ELF-1 (cell line): ENCODE measurements at regions not wholly inside any gene's neighbourhood (a gene's known extent, or its start where the extent isn't known, plus 50 kb on each side); places are given as distances from the start of the nearest gene placed in this dataset.

Source experiments
- DNase-seq: peaks from one replicate; pipeline ENCODE4 v3.0.0-alpha.2; 2016; ENCODE audit warnings: low read depth, low spot score

DNA sequence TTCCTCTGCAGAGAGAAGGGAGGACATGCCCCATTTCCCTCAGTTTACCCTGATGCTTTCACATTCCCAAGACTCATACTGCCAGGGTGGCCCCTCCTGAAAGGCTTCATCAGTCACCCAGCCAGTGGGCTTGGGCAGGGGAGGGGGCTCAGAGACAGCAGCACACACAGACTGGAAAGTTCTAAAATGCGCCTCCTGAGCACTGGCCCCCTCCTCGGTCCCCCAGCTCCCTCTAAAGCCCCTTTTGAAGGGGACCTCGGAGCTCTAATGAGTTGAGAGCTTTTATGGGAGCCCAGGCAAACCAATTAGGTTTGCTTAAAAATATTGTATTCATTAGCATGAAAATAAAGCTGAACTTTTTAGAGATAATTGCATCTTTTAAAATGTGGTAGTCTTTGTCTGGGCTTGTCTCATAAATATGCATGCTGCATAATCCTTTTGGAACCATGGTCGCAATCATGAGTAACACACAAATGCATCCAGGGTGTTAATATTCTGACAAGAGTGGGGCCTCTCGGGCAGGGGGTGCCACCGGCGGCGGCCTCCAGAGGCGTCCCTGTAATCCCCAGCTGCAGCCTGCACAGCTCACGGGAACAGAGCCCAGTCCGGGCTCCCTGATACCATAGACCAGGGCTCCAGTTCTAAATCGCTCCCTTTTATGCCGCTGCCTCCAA, 78.5 kb downstream of the RPLP1 start:
- no peak for DNase-seq

DNA sequence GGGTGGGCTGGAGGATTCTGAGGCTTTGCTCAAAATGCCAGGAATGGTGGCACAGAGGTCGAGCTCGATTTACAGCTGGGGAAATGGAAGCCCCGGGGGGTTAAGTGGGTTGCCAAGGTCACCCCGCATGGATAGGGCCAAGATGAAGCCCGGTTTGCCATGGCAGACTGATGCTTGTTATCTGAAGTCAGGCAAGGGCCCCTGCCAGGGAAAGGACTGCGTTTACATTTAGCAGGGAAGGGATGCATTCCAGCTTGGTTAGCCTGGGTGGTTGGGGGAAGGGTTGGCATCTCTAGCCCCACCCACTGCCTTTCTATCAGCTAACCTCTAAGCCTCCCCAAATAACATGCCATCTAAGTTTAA, 79.0 kb downstream of the RPLP1 start:
- DNase-seq = no peak

DNA sequence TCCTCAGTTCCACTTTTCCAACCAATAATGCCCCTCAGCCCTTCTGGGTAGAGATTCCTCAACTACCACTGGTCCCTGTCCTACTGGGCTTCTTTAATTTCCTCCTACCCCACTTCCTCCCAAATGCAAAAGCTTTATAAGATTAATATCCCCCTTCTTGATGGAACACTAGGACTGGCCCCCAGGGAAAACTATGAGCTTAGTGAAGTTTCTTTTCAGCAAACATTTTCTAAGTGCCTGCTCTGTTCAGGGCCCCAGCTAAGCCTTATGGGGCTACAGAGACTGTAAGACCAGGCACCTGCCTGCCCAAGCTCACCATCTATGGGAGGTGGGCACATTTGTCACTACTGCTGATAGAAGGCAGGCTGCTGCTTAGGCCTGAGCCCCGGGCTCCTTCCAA, 79.4 kb downstream of the RPLP1 start:
- DNase-seq = no peak

DNA sequence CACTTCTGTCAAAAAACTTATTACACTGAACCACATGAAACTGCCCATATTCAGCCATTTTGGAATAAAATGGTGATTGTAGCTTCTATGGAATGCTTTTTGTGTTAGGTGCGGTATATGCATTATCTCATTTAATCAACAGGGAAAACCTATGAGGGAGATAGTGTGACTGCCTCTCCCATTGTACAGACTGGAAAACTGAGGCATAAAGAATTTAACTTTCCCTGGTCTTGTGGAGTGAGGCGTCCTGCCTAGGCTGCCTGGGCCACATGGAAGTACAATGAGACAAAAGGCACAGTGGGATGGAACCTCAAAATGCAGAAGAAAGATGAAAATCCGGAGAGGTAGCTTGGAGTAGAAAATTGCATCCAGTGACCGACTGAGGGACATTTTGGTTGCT, 80.2 kb downstream of the RPLP1 start:
- no peak for DNase-seq

DNA sequence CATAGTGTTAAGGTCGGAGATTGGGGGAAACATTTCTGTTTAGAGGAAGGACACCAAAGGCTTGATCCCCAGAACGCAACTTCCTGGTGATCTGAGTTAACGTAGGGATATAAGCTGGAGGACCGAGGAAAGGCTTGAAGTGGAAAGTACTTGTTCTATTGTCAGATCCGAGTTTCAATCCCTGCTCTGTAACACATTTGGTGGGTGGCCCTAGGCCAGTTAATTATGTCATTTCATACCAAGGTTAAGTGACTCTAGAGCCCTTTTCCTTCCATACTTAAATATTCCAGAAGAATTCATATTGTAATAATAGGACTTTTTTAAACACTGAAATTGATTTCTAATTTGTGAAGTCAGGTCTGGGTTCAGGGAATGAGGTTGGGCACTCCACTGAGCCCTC, 80.9 kb downstream of the RPLP1 start:
- no peak for DNase-seq

DNA sequence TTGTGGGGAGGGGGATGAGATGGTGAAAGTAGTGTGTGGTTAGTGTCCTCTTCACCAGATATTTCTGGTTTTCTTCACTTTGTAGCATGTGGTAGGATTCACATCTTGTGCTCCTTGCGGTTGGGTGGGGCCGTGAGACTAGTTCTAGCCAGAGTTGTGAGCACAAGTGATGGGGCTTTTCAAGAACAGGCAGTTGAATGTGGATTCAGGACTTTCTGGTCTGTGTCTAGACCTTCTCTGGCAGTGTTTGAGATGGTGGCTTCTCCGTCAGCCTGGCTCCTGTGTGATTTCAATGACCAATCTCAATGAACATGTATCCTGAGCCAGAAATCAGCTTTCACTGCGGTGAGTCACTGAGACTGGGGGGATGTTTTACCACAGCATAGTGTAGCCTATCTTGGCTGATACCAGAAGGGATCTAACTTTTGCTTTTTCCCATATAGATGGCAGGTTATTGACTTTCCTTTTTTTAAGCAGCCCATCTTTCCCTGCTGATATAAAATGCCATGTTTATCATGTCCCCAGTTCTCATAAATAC, 82.6 kb downstream of the RPLP1 start:
- DNase-seq = no peak

DNA sequence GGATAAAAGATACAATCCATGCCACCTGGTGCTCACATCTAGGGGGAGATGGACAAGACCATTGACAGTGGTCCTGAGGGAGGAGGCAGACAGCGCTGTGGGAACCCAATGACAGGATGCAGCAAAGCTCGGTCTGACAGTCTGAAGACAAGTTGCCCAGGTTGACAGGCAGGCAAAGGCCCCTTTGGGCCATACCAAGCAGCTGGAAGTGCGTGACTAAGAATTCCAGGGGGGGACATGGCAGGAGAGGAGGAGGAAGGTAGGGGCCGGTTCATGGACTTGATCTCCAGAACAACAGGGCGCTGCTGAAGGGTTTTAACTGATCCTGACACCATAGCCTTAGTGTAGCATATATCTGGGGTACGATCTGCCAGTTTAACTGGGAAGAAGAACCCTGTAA, 83.4 kb downstream of the RPLP1 start:
- no peak for DNase-seq

DNA sequence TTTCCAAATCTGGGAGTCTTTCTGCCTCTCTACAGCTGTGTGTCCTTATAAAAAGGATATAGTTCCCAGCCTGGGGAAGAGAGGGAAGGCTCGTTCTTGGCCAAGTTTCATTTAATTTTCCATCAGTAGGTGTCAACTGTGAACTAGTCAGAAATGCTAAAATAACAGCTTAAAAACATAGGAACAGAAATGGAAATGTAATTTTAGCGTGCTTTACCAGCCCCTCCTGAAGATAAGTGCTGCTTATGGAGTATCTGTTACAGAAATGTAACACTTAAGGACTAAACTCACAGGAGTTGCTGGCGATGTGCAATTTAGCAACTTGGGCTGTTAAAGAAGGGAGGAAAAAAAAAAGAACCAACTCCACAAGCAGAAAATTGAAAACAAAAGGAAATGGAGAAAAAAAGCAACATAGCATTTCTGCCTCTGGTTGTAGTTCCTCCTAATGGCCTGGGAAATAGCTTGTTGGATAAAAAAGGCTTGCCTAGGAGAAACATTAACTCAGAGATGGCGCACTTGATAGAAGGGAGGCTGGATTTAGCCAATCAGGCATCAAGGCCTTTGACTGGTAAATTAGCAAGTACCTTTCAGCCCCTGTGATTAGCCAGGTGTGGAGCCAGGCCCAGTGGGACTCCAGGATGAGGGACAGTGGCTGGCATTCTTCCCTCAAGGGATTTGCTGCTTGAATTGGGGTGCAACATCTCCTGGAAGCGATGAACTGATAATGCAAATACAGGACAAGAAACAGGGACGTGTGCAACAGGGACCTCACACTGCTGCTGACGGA, 84.3 kb downstream of the RPLP1 start:
- no peak for DNase-seq

DNA sequence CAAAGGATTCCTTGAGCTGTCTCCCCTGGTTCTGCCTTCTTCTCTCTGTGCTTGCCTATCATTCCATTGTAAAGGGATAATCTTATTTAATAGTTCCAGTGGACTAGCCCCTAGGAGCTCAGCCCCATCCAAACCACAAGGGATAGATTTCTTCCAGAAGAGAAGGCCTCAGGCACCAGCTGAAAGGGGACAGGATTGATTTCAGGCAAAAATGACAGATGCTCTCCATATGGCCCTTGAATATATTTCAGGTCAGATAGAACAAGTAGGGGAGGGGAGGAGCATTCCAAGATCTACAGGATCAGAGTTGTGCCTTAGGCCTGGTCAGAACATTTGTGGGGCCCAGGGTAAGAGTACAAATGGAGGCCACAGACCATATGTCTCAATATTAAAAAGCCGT, 85.3 kb downstream of the RPLP1 start:
- no peak for DNase-seq

DNA sequence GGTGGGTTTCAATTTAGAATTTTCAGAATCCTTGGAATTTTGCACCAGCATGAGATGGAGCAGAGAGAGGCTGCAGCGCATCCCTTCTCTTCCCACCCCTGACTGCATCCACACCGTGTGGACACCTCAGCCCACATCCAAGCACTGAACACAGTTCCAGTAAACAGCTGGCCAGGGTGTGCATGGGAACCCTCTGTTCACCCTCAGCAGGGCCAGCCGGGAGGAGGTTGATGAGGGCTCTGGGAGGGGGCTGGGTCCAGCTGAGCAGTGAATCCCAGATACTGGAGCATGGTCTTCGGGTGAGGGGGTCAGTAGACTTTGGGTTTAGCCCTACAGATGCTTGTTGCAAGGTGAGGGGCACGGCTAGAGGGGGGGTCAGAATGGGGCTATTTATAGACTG, 85.8 kb downstream of the RPLP1 start:
- DNase-seq = no peak

DNA sequence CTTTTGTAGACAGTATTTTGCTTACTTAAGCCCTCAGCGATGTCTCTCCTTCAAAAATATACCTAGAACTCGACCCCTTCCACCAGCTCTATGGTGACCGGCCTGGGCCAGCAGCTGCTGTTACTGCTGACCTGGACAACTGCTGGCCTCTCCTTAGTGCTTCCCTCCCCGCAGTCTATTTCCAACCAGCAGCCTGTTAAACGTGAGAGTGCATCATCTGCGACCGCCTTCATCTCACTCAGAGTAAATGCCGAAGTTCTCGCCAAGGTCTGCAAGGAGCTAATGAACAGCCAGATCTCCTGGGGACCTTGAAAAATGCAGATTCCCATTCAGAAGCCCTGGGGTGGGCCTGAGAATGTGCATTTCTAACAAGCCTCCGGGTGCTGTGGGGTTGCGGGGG, 86.7 kb downstream of the RPLP1 start:
- no peak for DNase-seq

DNA sequence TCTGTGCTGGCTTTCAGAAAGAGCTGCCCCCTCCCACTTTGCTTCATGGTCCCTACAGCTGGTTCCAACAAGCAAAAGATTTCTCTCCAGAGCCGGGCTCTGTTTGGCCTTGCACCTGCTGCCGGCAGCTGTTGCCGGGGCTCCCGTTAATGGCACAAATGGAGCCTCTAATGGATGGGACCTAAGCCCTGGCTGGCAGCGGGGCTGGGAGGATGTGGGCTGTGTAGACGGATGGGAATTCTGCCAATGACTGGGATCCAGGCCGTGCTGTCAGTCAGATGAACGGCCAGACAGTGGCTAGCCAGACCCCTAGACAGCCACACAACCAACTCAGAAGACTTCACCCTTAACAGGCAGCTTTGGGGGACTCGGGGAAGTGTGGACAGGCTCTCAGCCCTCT, 88.0 kb downstream of the RPLP1 start:
- no peak for DNase-seq

DNA sequence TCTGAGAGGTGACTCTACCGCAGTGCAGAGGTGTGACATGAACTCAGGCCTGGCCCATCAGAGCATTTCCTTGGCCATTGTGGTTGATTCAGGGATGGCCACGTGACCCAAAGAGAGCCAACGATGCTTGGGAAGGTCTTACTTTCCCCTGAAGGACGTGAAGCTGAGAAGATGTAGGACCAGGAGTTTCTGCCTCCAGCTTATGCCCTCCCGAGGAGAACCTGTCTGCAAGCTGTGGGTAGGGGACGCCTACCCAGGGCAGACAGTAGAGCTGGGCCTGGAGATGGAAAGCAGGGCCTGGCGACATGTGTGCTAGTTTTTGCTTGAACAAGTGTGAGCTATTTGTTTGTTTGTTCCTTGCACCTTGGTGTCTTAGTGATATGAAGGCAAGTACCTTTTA, 89.4 kb downstream of the RPLP1 start:
- no peak for DNase-seq

DNA sequence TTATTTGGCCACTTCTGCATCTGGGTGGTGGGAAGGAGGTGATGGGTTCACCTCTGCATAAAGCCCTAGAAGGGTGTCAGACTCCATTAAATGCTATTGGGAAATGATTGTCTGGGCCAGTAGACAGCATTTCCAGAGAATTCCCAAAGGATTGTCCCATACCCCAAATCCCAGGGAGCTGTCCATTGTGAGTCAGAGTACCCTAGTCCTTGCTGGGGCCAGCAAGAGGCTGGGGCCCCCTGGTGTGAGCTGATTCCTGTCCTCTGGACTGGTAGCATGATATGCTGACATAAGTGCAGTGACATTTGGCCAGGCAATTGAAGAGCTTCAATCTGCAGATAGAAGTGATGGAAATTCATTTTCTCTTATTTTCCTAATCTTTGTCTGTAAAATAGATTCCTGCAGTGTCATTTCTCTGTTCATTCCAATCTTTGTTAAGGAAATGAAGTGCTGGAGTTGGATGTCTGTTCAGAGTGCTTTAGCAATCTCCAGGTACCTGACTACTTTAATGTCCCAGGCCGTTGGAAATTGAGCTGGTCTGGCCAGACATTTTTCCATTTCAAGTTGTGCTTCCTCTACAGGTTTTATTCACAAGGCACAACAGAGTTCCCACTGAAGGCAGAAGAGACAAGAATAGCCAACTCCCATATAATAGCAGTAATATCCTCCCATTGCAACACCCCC, 91.2 kb downstream of the RPLP1 start:
- DNase-seq = no peak

DNA sequence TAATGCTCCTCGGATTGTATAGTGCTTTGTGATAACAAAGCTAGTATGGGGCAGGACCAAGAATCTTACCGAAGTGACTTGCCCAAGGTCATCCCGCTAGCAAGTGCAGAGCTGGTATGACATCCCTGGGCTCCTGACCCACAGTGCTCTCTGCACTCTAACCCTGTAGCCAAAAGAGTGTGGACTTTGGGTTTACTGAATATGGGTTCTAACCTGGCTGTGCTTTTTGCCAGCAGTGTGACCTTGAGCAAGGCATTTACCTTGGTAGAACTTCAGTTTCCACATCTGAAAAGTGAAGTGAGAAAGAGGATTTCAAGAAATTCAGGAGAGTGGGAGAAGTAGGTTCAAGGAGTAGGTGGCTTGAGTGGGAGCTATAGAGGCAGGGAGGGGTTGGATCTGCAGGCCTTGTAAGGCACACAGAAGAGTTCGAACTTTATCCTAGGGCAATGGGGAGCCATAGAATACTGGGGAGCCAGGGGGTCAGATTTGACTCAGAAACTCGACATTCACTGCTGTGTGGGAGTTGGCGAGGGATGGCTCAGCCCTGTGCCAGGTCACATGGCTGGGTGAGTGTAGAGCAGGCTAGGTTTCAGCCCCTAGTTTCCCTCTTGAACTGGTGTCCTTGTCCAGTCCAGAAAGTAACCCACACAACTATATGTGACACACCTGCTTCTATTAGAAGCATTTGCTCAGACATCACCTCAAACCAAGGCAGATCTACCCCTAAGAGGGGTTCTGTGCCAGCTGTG, 91.9 kb downstream of the RPLP1 start:
- DNase-seq = no peak

DNA sequence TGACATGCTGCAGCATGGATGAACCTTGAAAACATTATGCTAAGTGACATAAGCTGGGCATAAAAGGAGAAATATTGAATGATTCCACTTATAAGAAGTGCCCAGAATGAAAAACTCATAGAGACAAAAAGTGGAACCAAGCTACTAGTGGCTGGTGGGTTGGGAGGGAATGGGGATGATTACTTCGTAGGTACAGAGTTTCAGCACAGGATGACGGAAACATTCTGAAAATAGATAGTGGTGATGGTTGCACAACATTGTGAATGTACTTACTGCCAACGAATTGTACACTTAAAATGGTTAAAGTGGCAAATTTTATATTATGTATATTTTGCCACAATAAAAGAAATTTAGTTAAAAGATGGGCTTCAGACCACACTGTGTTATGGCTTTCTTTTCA, 93.6 kb downstream of the RPLP1 start:
- DNase-seq = no peak

DNA sequence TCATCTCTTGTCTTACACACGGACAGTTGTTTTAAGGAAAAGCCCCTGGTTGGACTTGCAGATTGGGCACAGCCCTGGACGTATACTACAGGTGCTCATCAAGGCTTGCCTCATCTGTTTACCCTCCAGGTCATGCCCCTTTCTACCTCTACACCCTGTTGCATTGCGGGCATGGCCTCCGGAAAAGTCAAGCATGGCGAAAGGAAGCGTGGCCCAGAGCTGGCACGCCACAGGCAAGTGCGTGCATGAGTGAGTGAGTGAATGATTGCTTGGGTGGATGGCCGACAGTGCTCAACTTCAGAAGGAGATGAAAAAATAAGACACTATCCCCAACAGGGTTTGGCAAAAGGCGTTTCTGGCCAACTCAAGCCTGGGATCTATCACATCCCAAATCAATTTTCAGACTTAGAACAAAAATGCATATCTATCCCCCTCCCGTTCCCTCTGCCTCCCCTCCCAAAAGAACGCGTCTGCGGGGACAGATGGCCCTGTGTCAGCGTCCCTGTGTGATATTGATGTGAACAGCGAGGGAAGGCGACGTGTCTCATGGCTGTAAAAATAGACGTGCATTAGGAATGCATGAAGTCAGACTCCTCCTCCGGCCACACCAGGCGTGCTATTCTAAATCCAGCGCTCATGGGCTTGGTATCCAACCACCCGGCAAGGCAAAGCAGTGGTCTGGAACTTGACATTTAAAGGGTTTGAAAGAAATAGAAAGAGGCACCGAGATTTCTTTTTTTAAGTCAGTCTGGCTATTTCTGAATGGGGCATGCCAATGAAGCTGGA, 96.0 kb downstream of the RPLP1 start:
- no peak for DNase-seq

DNA sequence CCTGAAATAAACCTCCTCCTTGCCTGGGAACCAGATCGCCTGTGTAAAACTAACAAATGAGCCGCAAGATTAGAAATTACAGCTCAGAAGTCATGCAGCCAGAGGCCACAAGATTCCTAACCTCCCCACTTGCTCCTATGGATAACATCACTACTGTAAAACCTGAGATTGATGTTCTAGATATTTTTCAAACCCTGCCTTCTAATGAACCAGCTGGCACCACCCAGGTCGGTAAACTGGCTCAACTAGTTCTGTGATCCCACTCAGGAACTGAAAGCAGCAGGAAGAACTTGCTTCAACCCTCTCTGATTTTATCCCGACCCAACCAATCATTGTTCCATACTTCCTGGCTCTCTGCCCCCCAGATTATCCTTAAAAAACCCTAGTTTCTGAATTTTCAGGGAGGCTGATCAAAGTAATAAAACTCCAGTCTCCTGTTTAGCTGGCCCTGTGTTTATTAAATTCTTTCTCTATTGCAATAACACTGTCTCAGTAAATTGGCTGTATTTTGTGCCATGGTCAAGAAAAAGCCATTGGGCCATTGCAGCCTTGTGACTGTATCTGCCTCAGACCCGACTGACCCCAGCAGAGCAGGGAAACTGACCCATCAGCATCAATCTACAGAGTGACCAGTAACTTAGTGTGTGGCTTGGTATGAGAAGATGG, 98.9 kb downstream of the RPLP1 start:
- DNase-seq = no peak

DNA sequence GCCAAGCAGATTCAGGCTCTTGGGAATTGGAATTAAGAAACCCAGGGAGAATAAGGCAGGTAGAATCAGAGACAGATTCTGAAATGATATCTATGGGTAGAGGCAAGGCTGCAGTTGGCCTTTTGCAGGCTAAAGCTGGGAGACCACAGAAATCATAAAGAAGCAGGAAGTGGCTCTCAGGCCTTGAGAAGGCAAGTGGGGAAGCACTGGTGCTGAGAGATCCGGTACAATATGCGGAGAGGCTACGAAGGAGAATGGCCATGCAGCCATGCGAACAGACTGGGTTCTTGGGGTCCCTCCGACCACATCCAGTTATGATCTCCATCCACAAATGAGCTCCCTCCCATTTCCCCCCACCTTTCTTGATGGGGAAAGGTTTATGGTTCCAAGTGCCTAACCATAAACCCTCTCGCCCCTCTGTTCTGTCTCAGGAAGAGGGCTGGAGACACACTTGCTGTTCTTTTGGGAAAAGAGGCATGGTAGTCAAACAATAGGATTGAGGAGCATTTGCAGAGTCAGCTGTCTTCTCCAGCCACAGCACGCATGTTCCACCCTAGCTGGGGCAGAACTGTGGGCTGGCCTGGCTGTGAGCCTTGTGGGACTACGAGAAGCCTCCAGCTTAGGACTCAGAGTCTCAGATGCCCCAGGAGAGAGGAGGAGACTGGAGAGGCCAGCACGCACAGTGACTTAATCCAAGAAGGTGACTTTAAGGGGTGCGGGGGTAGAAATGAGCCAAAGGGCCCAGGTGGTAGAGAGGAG, 99.6 kb downstream of the RPLP1 start:
- DNase-seq = no peak

DNA sequence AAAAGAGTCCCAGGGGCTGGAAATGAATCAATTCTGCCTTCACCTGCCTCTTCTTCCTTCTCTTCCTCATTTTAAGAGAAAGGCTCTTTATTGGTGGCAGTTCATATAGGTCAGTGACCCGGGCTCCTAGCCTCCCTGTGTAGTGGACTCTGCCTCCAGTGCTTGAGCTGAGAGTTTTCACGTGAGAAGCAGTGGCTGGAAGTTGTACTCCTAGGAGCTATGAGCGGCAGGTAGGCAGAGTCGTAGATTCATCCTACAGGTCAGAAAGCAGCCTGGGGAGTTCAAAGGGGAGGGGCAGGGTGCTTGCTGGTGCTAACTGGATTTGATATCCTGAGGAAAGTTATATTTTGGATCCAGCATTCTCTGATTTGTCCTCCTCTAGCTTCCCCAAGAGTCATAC, 101.1 kb downstream of the RPLP1 start:
- no peak for DNase-seq
